ENCODE measurements at regions not wholly inside any gene's neighbourhood (a gene's known extent, or its start where the extent isn't known, plus 50 kb on each side); places are given as distances from the start of the nearest gene placed in this dataset.

DNA sequence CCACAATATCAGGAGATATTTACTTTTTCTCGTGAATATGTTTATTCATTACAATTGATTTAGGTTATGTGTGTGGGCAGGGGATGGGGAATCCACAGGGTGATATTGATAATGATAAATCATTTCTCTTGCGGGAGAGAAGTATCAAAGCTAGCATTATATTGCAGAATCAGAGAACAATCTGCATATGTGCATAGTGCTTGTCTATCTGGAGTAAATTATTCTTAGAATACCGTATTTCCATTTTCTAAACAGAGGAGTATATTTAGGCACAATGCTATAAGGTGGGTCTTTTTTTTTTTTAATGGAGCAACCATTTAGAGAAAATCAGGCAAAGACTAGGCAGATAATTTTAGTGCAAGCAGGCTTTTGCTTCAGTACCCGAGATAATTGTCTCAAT, 166.0 kb upstream of the ARX start:
- no peaks in the 10 kb centered on the region for H3K27me3 ChIP-seq
- H3K9me2 ChIP-seq (replicated peaks; ENCODE audit: insufficient read depth), result no peaks in the 10 kb centered on the region
- no peaks in the 10 kb centered on the region for H3K9me3 ChIP-seq (ENCODE audit: low read depth)
- H2AFZ ChIP-seq, result no peak overlapping the region
- no peaks in the 10 kb centered on the region for H3K36me3 ChIP-seq (replicated peaks; ENCODE audit: insufficient read depth, low read depth)
- H4K20me1 ChIP-seq (ENCODE audit: insufficient read depth, poor library complexity, severe bottlenecking), result no peaks in the 10 kb centered on the region
- no peak overlapping the region for H3K4me2 ChIP-seq
- no peak overlapping the region for H3K27ac ChIP-seq
- WGBS (ENCODE audit: low lambda C conversion rate, missing lambda C conversion rate), result 83% methylated on average over 4 of the region's 4 CpGs
- no peaks in the 10 kb centered on the region for H3K79me2 ChIP-seq
- H3K4me1 ChIP-seq (ENCODE audit: insufficient read depth), result no peaks in the 10 kb centered on the region
- TF ChIP-seq, protein P1, sequence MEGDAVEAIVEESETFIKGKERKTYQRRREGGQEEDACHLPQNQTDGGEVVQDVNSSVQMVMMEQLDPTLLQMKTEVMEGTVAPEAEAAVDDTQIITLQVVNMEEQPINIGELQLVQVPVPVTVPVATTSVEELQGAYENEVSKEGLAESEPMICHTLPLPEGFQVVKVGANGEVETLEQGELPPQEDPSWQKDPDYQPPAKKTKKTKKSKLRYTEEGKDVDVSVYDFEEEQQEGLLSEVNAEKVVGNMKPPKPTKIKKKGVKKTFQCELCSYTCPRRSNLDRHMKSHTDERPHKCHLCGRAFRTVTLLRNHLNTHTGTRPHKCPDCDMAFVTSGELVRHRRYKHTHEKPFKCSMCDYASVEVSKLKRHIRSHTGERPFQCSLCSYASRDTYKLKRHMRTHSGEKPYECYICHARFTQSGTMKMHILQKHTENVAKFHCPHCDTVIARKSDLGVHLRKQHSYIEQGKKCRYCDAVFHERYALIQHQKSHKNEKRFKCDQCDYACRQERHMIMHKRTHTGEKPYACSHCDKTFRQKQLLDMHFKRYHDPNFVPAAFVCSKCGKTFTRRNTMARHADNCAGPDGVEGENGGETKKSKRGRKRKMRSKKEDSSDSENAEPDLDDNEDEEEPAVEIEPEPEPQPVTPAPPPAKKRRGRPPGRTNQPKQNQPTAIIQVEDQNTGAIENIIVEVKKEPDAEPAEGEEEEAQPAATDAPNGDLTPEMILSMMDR (IDR thresholded peaks at IDR 0.05; ENCODE audit: poor library complexity), result no peak
- TF ChIP-seq EZH2 (IDR thresholded peaks at IDR 0.05; ENCODE audit: borderline replicate concordance) (no peak), EZH2phosphoT487 (IDR thresholded peaks at IDR 0.05; ENCODE audit: low read depth, severe bottlenecking, unreplicated experiment) (no peak)
- H3K4me3 ChIP-seq, result no peak overlapping the region
- DNase-seq (ENCODE audit: low spot score), result no peak

DNA sequence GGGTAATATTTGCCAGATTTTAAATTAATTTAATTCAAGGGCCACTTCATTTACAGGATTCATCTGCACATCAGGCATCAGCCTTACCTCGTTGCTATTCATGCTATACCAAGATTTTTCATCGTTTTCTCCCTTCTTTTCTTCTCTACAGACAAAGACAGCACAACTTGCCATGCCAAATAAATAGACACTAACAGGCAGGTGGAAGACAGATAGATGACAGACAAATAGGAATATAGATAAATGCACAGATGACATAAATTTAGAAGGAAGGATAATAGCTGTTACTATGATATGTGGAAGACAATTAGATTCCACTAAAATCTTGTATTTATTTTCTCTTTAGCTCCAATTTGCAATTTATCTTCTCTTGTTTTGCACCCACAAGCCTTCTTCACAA, 164.5 kb upstream of the ARX start:
- H2AFZ ChIP-seq, result no peak overlapping the region
- no peak for DNase-seq (ENCODE audit: low spot score)
- WGBS (ENCODE audit: low lambda C conversion rate, missing lambda C conversion rate), result 75% methylated on average over 2 of the region's 2 CpGs
- no peaks in the 10 kb centered on the region for H3K79me2 ChIP-seq
- no peak overlapping the region for H3K27ac ChIP-seq
- H3K27me3 ChIP-seq, result no peaks in the 10 kb centered on the region
- H3K4me2 ChIP-seq, result no peak overlapping the region
- no peaks in the 10 kb centered on the region for H3K36me3 ChIP-seq (replicated peaks; ENCODE audit: insufficient read depth, low read depth)
- TF ChIP-seq EZH2phosphoT487 (IDR thresholded peaks at IDR 0.05; ENCODE audit: low read depth, severe bottlenecking, unreplicated experiment) (no peak), EZH2 (IDR thresholded peaks at IDR 0.05; ENCODE audit: borderline replicate concordance) (no peak)
- TF ChIP-seq, protein P1 (IDR thresholded peaks at IDR 0.05; ENCODE audit: poor library complexity), result no peak
- no peak overlapping the region for H3K4me3 ChIP-seq
- H3K9me3 ChIP-seq (ENCODE audit: low read depth), result no peaks in the 10 kb centered on the region
- no peaks in the 10 kb centered on the region for H4K20me1 ChIP-seq (ENCODE audit: insufficient read depth, poor library complexity, severe bottlenecking)
- H3K9me2 ChIP-seq (replicated peaks; ENCODE audit: insufficient read depth), result no peaks in the 10 kb centered on the region
- H3K4me1 ChIP-seq (ENCODE audit: insufficient read depth), result no peaks in the 10 kb centered on the region

DNA sequence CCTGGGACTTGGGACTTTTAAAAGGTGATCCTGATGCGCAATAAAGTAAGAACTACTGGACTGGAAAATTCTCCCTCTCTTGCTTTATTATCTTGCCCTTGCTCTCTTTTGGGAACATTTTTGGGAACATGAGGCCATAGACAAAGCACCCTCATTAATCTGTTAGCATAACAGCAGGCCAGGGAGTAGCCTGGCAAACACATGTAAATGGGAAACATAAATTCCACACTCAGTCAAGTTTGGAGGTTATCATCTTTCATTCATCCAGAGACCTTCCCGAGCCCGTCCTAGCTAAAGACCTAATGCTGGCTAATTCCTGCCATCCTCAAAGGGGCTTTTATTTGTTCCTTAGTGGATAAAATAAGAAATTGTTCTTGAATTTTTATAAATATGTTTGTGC, 162.8 kb upstream of the ARX start:
- H3K36me3 ChIP-seq (replicated peaks; ENCODE audit: insufficient read depth, low read depth), result no peaks in the 10 kb centered on the region
- 52% methylated on average over 3 of the region's 3 CpGs for WGBS (ENCODE audit: low lambda C conversion rate, missing lambda C conversion rate)
- H3K9me2 ChIP-seq (replicated peaks; ENCODE audit: insufficient read depth), result no peaks in the 10 kb centered on the region
- no peaks in the 10 kb centered on the region for H3K27me3 ChIP-seq
- H3K4me3 ChIP-seq, result no peak overlapping the region
- no peak overlapping the region for H3K4me2 ChIP-seq
- no peak overlapping the region for H2AFZ ChIP-seq
- DNase-seq (ENCODE audit: low spot score), result no peak
- no peaks in the 10 kb centered on the region for H3K79me2 ChIP-seq
- H3K9me3 ChIP-seq (ENCODE audit: low read depth), result no peaks in the 10 kb centered on the region
- no peak overlapping the region for H3K27ac ChIP-seq
- H3K4me1 ChIP-seq (ENCODE audit: insufficient read depth), result no peaks in the 10 kb centered on the region
- H4K20me1 ChIP-seq (ENCODE audit: insufficient read depth, poor library complexity, severe bottlenecking), result no peaks in the 10 kb centered on the region
- TF ChIP-seq EZH2 (IDR thresholded peaks at IDR 0.05; ENCODE audit: borderline replicate concordance), result no peak
- TF ChIP-seq, protein P1 (IDR thresholded peaks at IDR 0.05; ENCODE audit: poor library complexity), result no peak

DNA sequence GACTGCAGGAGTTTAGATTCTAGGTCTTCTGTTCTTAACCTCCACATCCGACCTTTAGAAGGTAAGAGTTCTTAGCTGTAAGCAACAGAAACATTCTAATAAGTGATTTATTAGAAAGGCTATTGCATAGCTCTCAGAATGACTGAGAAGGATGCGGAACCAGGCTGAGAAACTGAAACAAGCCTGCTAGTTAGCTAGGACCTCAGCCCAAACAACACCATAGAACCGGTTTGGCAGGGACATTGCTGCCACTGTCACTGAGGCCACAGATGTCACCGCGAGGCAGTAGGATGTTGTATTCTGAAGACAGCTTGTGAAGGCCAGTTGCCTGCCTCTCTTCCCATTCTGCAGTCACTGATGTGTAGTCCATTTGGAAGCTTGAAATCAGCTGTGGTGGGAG, 160.0 kb upstream of the ARX start:
- no peak overlapping the region for H2AFZ ChIP-seq
- H3K4me1 ChIP-seq (ENCODE audit: insufficient read depth), result no peaks in the 10 kb centered on the region
- H3K4me3 ChIP-seq, result no peak overlapping the region
- no peak for DNase-seq (ENCODE audit: low spot score)
- H3K4me2 ChIP-seq, result no peak overlapping the region
- H3K27ac ChIP-seq, result no peak overlapping the region
- no peaks in the 10 kb centered on the region for H3K27me3 ChIP-seq
- no peaks in the 10 kb centered on the region for H3K9me2 ChIP-seq (replicated peaks; ENCODE audit: insufficient read depth)
- no peaks in the 10 kb centered on the region for H3K9me3 ChIP-seq (ENCODE audit: low read depth)
- no peaks in the 10 kb centered on the region for H3K36me3 ChIP-seq (replicated peaks; ENCODE audit: insufficient read depth, low read depth)
- no peaks in the 10 kb centered on the region for H4K20me1 ChIP-seq (ENCODE audit: insufficient read depth, poor library complexity, severe bottlenecking)
- TF ChIP-seq, protein P1 (IDR thresholded peaks at IDR 0.05; ENCODE audit: poor library complexity), result no peak
- no peak for TF ChIP-seq EZH2phosphoT487 (IDR thresholded peaks at IDR 0.05; ENCODE audit: low read depth, severe bottlenecking, unreplicated experiment)
- TF ChIP-seq EZH2 (IDR thresholded peaks at IDR 0.05; ENCODE audit: borderline replicate concordance), result no peak
- WGBS (ENCODE audit: low lambda C conversion rate, missing lambda C conversion rate), result 83% methylated on average over 5 of the region's 5 CpGs
- H3K79me2 ChIP-seq, result no peaks in the 10 kb centered on the region
